ENCODE measurements at regions not wholly inside any gene's neighbourhood (a gene's known extent, or its start where the extent isn't known, plus 50 kb on each side); places are given as distances from the start of the nearest gene placed in this dataset.

GRCh38 chr13:103130146-103130545 is 63.9 kb upstream of the SLC10A2 start:
- TF ChIP-seq GATA3 (IDR thresholded peaks at IDR 0.05; ENCODE audit: low read depth, low read length) (no peak), GATA2 (IDR thresholded peaks at IDR 0.05; ENCODE audit: low read depth, low read length) (no peak)

All from SH-SY5Y (cell line).